HepG2 (cell line): ENCODE measurements at regions not wholly inside any gene's neighbourhood (a gene's known extent, or its start where the extent isn't known, plus 50 kb on each side); places are given as distances from the start of the nearest gene placed in this dataset.

Experiments used
- ATAC-seq: fragments of 200-7000 bp; cut with Tn5 transposase; 3 replicates; pipeline ENCODE4 v1.9.1; 2020; ENCODE audit warnings: mild to moderate bottlenecking, moderate library complexity
- BruUV-seq: library from RNA; stranded (reverse); fragments of 400-500 nt; replicated peaks from 2 replicates; lab custom pipeline; 2021; lab: Mats Ljungman, UMichigan
- CTCF ChIA-PET: fragments of 300-600 bp; formaldehyde crosslinking; extraction: SDS; loops from one replicate; lab custom pipeline; 2021; ENCODE audit warnings: low total read pairs, inconsistent platforms, low intra/inter-chr PET ratio; lab: Yijun Ruan, JAX
- POLR2A ChIA-PET: fragments of 350-600 bp; sonication (Branson Sonifier 250); formaldehyde crosslinking; loops from one replicate; lab custom pipeline; 2020; ENCODE audit warnings: antibody characterized with exemption, inconsistent platforms; lab: Yijun Ruan, JAX
- DNase-seq: peaks from one replicate; pipeline ENCODE4 v3.0.0-alpha.2; 2015; ENCODE audit warnings: low spot score
- FAIRE-seq: peaks from 3 replicates; lab custom pipeline; 2011; peaks lifted over from hg19 to GRCh38; lab: Jason Lieb, UNC
- H2AFZ ChIP-seq: one replicate; pipeline ENCODE4 v1.6.1; 2011; ENCODE audit warnings: low read length, inconsistent platforms
- H3K27ac ChIP-seq: fragments of 300-600 bp; 3 replicates; pipeline ENCODE4 v1.8.0; 2011; ENCODE audit warnings: mixed run types, mild to moderate bottlenecking, mixed read lengths, low read length, inconsistent platforms; ENCODE audit not compliant: insufficient read depth; ENCODE audit errors: extremely low read length
- H3K27me3 ChIP-seq, 2 experiments: fragments of 200-600 bp in 1 of 2; 2 replicates in 1 of 2; 3 replicates in 1 of 2; pipeline versions ENCODE4 v1.6.0 to v1.8.0; 2011; ENCODE audit warnings: low read length in 2 of 2, mild to moderate bottlenecking in 2 of 2, moderate library complexity in 2 of 2, inconsistent platforms in 1 of 2; ENCODE audit not compliant: insufficient read depth in 2 of 2, control insufficient read depth in 1 of 2
- H3K36me3 ChIP-seq, 2 experiments: fragments of 200-600 bp in 1 of 2; replicated peaks in 1 of 2; 2 replicates in 1 of 2; 3 replicates in 1 of 2; pipeline versions ENCODE4 v1.5.1 to v1.8.0; 2011; ENCODE audit warnings: low read length in 2 of 2, inconsistent platforms in 1 of 2; ENCODE audit not compliant: insufficient read depth in 2 of 2, control insufficient read depth in 1 of 2
- H3K4me1 ChIP-seq: 2 replicates; pipeline ENCODE4 v1.5.1; 2012; ENCODE audit warnings: low read length, inconsistent platforms; ENCODE audit not compliant: insufficient read depth
- H3K4me2 ChIP-seq: 2 replicates; pipeline ENCODE4 v1.6.0; 2011; ENCODE audit warnings: low read depth, low read length, inconsistent platforms
- H3K4me3 ChIP-seq, 3 experiments: fragments of 200-600 bp in 1 of 3; sonication (generic), shearing (Covaris generic) in 1 of 3; replicated peaks in 1 of 3; 2 replicates each; pipeline ENCODE4 v1.5.1; 2011 to 2016; ENCODE audit warnings: low read length in 3 of 3, inconsistent platforms in 2 of 3, low read depth in 2 of 3, mild to moderate bottlenecking in 2 of 3, control low read depth in 1 of 3, mixed read lengths in 1 of 3; ENCODE audit not compliant: insufficient read depth in 1 of 3
- H3K79me2 ChIP-seq: one replicate; pipeline ENCODE4 v1.6.1; 2011; ENCODE audit warnings: low read length, inconsistent platforms; ENCODE audit not compliant: insufficient read depth
- H3K9ac ChIP-seq: 2 replicates; pipeline ENCODE4 v1.6.0; 2011; ENCODE audit warnings: mild to moderate bottlenecking, low read depth, low read length, inconsistent platforms; ENCODE audit not compliant: insufficient read depth
- H3K9me3 ChIP-seq: 2 replicates; pipeline ENCODE4 v1.5.1; 2012; ENCODE audit warnings: mild to moderate bottlenecking, low read length
- H4K20me1 ChIP-seq: 2 replicates; pipeline ENCODE4 v1.6.0; 2011; ENCODE audit warnings: inconsistent platforms, mild to moderate bottlenecking, low read length, moderate library complexity; ENCODE audit not compliant: insufficient read depth
- CENPBD1 ChIP-seq: sonication (generic); formaldehyde crosslinking; IDR thresholded peaks from 2 replicates; pipeline ENCODE4 v1.8.0; 2022; ENCODE audit warnings: missing genetic modification reagents, low read depth, mild to moderate bottlenecking, borderline replicate concordance
- CSRNP2 ChIP-seq: sonication (generic); formaldehyde crosslinking; conservative IDR thresholded peaks from 2 replicates; pipeline ENCODE4 v1.8.0; 2022; ENCODE audit warnings: low read depth, missing genetic modification reagents
- HNRNPL ChIP-seq: fragments of 200-400 bp; formaldehyde crosslinking; IDR thresholded peaks from 2 replicates; pipeline ENCODE4 v1.6.1; 2017; ENCODE audit warnings: mild to moderate bottlenecking, low read depth, low read length
- MXD1 ChIP-seq: sonication (generic); formaldehyde crosslinking; IDR thresholded peaks from 2 replicates; pipeline ENCODE4 v1.4.0; 2020; ENCODE audit warnings: mild to moderate bottlenecking, missing genetic modification reagents
- SETDB1 ChIP-seq: sonication (generic); formaldehyde crosslinking; IDR thresholded peaks from 2 replicates; pipeline ENCODE4 v1.5.1; 2020; ENCODE audit warnings: missing genetic modification reagents, mild to moderate bottlenecking, borderline replicate concordance
- SMC3 ChIP-seq: IDR thresholded peaks from 2 replicates; pipeline ENCODE4 v1.6.1; 2011; ENCODE audit warnings: low read length, improper control_type of control experiment
- SNAPC4 ChIP-seq: sonication (generic); formaldehyde crosslinking; IDR thresholded peaks from 2 replicates; pipeline ENCODE4 v1.4.0; 2020; ENCODE audit warnings: mild to moderate bottlenecking, missing genetic modification reagents
- TOE1 ChIP-seq: sonication (generic); formaldehyde crosslinking; IDR thresholded peaks from 2 replicates; pipeline ENCODE4 v1.4.0; 2020; ENCODE audit warnings: mild to moderate bottlenecking, missing genetic modification reagents
- ZNF713 ChIP-seq: sonication (generic); formaldehyde crosslinking; IDR thresholded peaks from 2 replicates; pipeline ENCODE4 v1.4.0; 2020; ENCODE audit warnings: mild to moderate bottlenecking, missing genetic modification reagents
- ZNF782 ChIP-seq: sonication (generic); formaldehyde crosslinking; IDR thresholded peaks from 2 replicates; pipeline ENCODE4 v1.4.0; 2020; ENCODE audit warnings: missing genetic modification reagents, mild to moderate bottlenecking, borderline replicate concordance
- WGBS: methylation state at CpG from one replicate; pipeline ENCODE4 v1.1.6; 2017; ENCODE audit warnings: low lambda C conversion rate; 5-methylcytosine and 5-hydroxymethylcytosine counted together
- in situ Hi-C: cut with HindIII; loops from 2 replicates; pipeline ENCODE4 v1.10.0; 2017; ENCODE audit warnings: low pct_unique_long_range_greater_than_20kb; ENCODE audit not compliant: extremely low pct_ligation_motif_present
- intact Hi-C: fragments of 100-400 bp; cut with micrococcal nuclease; formaldehyde crosslinking; loops from one replicate; pipeline ENCODE4 v1.10.0; 2022; ENCODE audit not compliant: unreplicated experiment
- TF ChIP-seq, protein P1 (sequence below): sonication (generic); formaldehyde crosslinking; IDR thresholded peaks from 2 replicates; pipeline ENCODE4 v1.5.0; 2020; ENCODE audit warnings: mild to moderate bottlenecking, low read depth, missing genetic modification reagents, borderline replicate concordance
- TF ChIP-seq, protein P2 (sequence below): fragments of 450-650 bp; IDR thresholded peaks from 2 replicates; pipeline ENCODE4 v1.6.1; 2016
- TF ChIP-seq, protein P3 (sequence below): sonication (generic); formaldehyde crosslinking; IDR thresholded peaks from 2 replicates; pipeline ENCODE4 v1.4.0; 2020; ENCODE audit warnings: missing genetic modification reagents

DNA sequence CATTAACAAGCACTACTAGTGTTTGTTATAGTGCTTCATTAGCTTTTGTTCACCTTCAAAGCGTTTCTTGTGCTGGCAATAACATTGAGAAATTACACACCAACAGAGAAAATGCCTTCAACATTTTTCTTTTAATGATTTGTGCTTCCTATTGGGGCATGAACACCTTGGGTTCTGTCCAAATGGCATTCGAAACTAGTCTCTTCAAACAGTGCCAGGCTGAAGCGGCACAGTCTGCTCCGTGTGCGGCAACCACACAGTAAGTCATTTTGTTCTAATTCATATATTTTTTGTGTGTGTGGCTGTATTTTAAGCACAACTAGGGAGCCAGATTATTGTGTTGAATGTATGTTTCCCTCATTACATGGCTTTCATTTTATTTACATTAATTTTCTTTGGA lies 414.7 kb upstream of the SGCD start:
- WGBS: 17% methylated on average over 5 of the region's 5 CpGs
- Histone ChIP-seq H3K36me3 (no peaks in the 10 kb centered on the region), H4K20me1 (no peaks in the 10 kb centered on the region), H2AFZ (no peak overlapping the region), H3K4me3 (no peak overlapping the region), H3K27ac (no peak overlapping the region), H3K9ac (no peak overlapping the region), H3K27me3 (no peaks in the 10 kb centered on the region), H3K4me2 (no peak overlapping the region), H3K9me3 (no peaks in the 10 kb centered on the region), H3K79me2 (no peaks in the 10 kb centered on the region), H3K4me1 (no peaks in the 10 kb centered on the region)
- no peak for ATAC-seq
- ChIA-PET POLR2A (no interaction called here), CTCF (no interaction called here)
- FAIRE-seq: no peak
- intact Hi-C loops (no loop called here), in situ Hi-C loops (no loop called here)
- no TSS peak for BruUV-seq
- no peak for DNase-seq
- TF ChIP-seq SNAPC4 (no peak), MXD1 (no peak), ZNF713 (CRISPR knock-in tag) (no peak), CENPBD1 (CRISPR knock-in tag) (no peak), TOE1 (CRISPR knock-in tag) (no peak), CSRNP2 (CRISPR knock-in tag) (no peak), ZNF782 (CRISPR knock-in tag) (no peak), SETDB1 (CRISPR knock-in tag) (no peak), SMC3 (no peak), HNRNPL (no peak)
- TF ChIP-seq, protein P1, sequence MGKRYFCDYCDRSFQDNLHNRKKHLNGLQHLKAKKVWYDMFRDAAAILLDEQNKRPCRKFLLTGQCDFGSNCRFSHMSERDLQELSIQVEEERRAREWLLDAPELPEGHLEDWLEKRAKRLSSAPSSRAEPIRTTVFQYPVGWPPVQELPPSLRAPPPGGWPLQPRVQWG: no peak
- TF ChIP-seq, protein P2, sequence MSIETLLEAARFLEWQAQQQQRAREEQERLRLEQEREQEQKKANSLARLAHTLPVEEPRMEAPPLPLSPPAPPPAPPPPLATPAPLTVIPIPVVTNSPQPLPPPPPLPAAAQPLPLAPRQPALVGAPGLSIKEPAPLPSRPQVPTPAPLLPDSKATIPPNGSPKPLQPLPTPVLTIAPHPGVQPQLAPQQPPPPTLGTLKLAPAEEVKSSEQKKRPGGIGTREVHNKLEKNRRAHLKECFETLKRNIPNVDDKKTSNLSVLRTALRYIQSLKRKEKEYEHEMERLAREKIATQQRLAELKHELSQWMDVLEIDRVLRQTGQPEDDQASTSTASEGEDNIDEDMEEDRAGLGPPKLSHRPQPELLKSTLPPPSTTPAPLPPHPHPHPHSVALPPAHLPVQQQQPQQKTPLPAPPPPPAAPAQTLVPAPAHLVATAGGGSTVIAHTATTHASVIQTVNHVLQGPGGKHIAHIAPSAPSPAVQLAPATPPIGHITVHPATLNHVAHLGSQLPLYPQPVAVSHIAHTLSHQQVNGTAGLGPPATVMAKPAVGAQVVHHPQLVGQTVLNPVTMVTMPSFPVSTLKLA: no peak
- TF ChIP-seq, protein P3, sequence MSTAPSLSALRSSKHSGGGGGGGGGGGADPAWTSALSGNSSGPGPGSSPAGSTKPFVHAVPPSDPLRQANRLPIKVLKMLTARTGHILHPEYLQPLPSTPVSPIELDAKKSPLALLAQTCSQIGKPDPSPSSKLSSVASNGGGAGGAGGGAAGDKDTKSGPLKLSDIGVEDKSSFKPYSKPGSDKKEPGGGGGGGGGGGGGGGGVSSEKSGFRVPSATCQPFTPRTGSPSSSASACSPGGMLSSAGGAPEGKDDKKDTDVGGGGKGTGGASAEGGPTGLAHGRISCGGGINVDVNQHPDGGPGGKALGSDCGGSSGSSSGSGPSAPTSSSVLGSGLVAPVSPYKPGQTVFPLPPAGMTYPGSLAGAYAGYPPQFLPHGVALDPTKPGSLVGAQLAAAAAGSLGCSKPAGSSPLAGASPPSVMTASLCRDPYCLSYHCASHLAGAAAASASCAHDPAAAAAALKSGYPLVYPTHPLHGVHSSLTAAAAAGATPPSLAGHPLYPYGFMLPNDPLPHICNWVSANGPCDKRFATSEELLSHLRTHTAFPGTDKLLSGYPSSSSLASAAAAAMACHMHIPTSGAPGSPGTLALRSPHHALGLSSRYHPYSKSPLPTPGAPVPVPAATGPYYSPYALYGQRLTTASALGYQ (CRISPR knock-in tag): no peak
